SK-N-SH (cell line): ENCODE measurements at regions not wholly inside any gene's neighbourhood (a gene's known extent, or its start where the extent isn't known, plus 50 kb on each side); places are given as distances from the start of the nearest gene placed in this dataset.

Experiments used
- CTCF ChIA-PET: fragments of 300-600, 350-600 bp; formaldehyde crosslinking; extraction: SDS; loops from one replicate; lab custom pipeline; 2021; lab: Yijun Ruan, JAX
- POLR2A ChIA-PET: fragments of 350-600 bp; sonication (Branson Sonifier 250); formaldehyde crosslinking; extraction: SDS; loops from one replicate; lab custom pipeline; 2020; ENCODE audit warnings: antibody characterized with exemption, inconsistent platforms; lab: Yijun Ruan, JAX
- DNase-seq: peaks from one replicate; pipeline ENCODE4 v3.0.0; 2012
- H2AFZ ChIP-seq: fragments of 200-600 bp; sonication (generic); 2 replicates; pipeline ENCODE4 v1.8.1; 2016; ENCODE audit warnings: antibody characterized with exemption, mild to moderate bottlenecking, low read depth
- H3F3A ChIP-seq: fragments of 200-600 bp; sonication (generic); replicated peaks from 2 replicates; pipeline ENCODE3; 2016; ENCODE audit warnings: antibody characterized with exemption, mild to moderate bottlenecking; ENCODE audit not compliant: insufficient read depth
- H3K27ac ChIP-seq, 2 experiments: fragments of 200-500 bp in 1 of 2; fragments of 200-600 bp in 1 of 2; sonication (Bioruptor generic) in 1 of 2; sonication (generic), shearing (Covaris generic) in 1 of 2; 2 replicates each; pipeline versions ENCODE4 v1.5.1 to v1.6.1; 2014 to 2016; ENCODE audit warnings: low read depth in 2 of 2, inconsistent platforms in 1 of 2, low read length in 1 of 2, mild to moderate bottlenecking in 1 of 2, mixed read lengths in 1 of 2
- H3K27me3 ChIP-seq: fragments of 200-600 bp; sonication (generic), shearing (Covaris generic); 2 replicates; pipeline ENCODE4 v1.6.1; 2016; ENCODE audit warnings: mixed run types; ENCODE audit not compliant: insufficient read depth
- H3K36me3 ChIP-seq, 2 experiments: fragments of 200-500 bp in 1 of 2; fragments of 200-600 bp in 1 of 2; sonication (Bioruptor generic) in 1 of 2; sonication (generic) in 1 of 2; replicated peaks in 1 of 2; 2 replicates each; pipeline versions ENCODE3 to v1.5.1; 2014 to 2016; ENCODE audit warnings: low read length in 1 of 2, mild to moderate bottlenecking in 1 of 2; ENCODE audit not compliant: insufficient read depth in 2 of 2, control insufficient read depth in 1 of 2
- H3K4me1 ChIP-seq, 2 experiments: fragments of 200-500 bp in 1 of 2; fragments of 200-600 bp in 1 of 2; sonication (Bioruptor generic) in 1 of 2; sonication (generic), shearing (Covaris generic) in 1 of 2; 2 replicates each; pipeline versions ENCODE4 v1.5.1 to v1.6.1; 2014 to 2016; ENCODE audit warnings: low read depth in 1 of 2, low read length in 1 of 2, mixed run types in 1 of 2; ENCODE audit not compliant: insufficient read depth in 2 of 2, control insufficient read depth in 1 of 2
- H3K4me2 ChIP-seq: fragments of 200-600 bp; sonication (generic), shearing (Covaris generic); 2 replicates; pipeline ENCODE4 v1.6.1; 2017; ENCODE audit warnings: mixed run types
- H3K4me3 ChIP-seq, 2 experiments: fragments of 200-500 bp in 1 of 2; fragments of 200-600 bp in 1 of 2; sonication (Bioruptor generic) in 1 of 2; sonication (generic), shearing (Covaris generic) in 1 of 2; 2 replicates each; pipeline versions ENCODE4 v1.5.1 to v1.8.1; 2014 to 2016; ENCODE audit warnings: low read depth in 2 of 2, inconsistent platforms in 1 of 2, low read length in 1 of 2, mild to moderate bottlenecking in 1 of 2, mixed read lengths in 1 of 2, moderate library complexity in 1 of 2
- H3K79me2 ChIP-seq: fragments of 200-600 bp; sonication (generic); 2 replicates; pipeline ENCODE4 v1.8.1; 2017; ENCODE audit warnings: mild to moderate bottlenecking; ENCODE audit not compliant: insufficient read depth
- H3K9ac ChIP-seq: fragments of 200-600 bp; sonication (generic); 2 replicates; pipeline ENCODE4 v1.6.1; 2017; ENCODE audit warnings: mixed run types
- H3K9me2 ChIP-seq: fragments of 200-600 bp; sonication (generic); 2 replicates; pipeline ENCODE4 v1.6.1; 2017; ENCODE audit warnings: mixed run types
- H3K9me3 ChIP-seq: fragments of 200-600 bp; sonication (generic); 2 replicates; pipeline ENCODE4 v1.6.1; 2017; ENCODE audit warnings: mixed run types, mild to moderate bottlenecking, moderate library complexity
- H4K20me1 ChIP-seq: fragments of 200-600 bp; sonication (generic); 2 replicates; pipeline ENCODE4 v1.6.1; 2017; ENCODE audit warnings: mild to moderate bottlenecking, mixed run types; ENCODE audit not compliant: insufficient read depth
- CTCF ChIP-seq: fragments of 200-600 bp; sonication (generic); IDR thresholded peaks from 2 replicates; pipeline ENCODE4 v1.6.1; 2017; ENCODE audit warnings: antibody characterized with exemption, mild to moderate bottlenecking, moderate library complexity
- EZH2phosphoT487 ChIP-seq: fragments of 200-600 bp; sonication (generic); IDR thresholded peaks from 2 replicates; pipeline ENCODE4 v1.6.1; 2017; ENCODE audit warnings: low read depth, mixed run types, mild to moderate bottlenecking, antibody characterized with exemption, moderate library complexity, borderline replicate concordance
- FOXJ3 ChIP-seq: sonication (generic); formaldehyde crosslinking; IDR thresholded peaks from 2 replicates; pipeline ENCODE4 v1.5.1; 2020; ENCODE audit warnings: mild to moderate bottlenecking, missing genetic modification reagents
- GABPA ChIP-seq: IDR thresholded peaks from 2 replicates; pipeline ENCODE4 v1.4.0; 2012; ENCODE audit warnings: low read depth, mild to moderate bottlenecking
- IRF3 ChIP-seq: fragments of 150-350 bp; IDR thresholded peaks from 2 replicates; pipeline ENCODE4 v1.6.1; 2016; ENCODE audit warnings: mild to moderate bottlenecking, low read depth, low read length
- JUND ChIP-seq: IDR thresholded peaks from 2 replicates; pipeline ENCODE4 v1.4.0; 2012
- NFIC ChIP-seq: IDR thresholded peaks from 2 replicates; pipeline ENCODE4 v1.4.0; 2012; ENCODE audit warnings: borderline replicate concordance
- RAD21 ChIP-seq: IDR thresholded peaks from 2 replicates; pipeline ENCODE4 v1.6.1; 2012; ENCODE audit warnings: mild to moderate bottlenecking, low read length
- RXRA ChIP-seq: IDR thresholded peaks from 2 replicates; pipeline ENCODE4 v1.4.0; 2012; ENCODE audit warnings: low read depth, mild to moderate bottlenecking, borderline replicate concordance
- TAF1 ChIP-seq: IDR thresholded peaks from 2 replicates; pipeline ENCODE4 v1.6.1; 2012; ENCODE audit warnings: low read depth, mild to moderate bottlenecking, low read length, moderate library complexity, borderline replicate concordance
- TCF12 ChIP-seq: IDR thresholded peaks from 2 replicates; pipeline ENCODE4 v1.4.0; 2012
- TEAD4 ChIP-seq: IDR thresholded peaks from 2 replicates; pipeline ENCODE4 v1.4.0; 2012; ENCODE audit warnings: mild to moderate bottlenecking, borderline replicate concordance; ENCODE audit not compliant: insufficient read depth
- WGBS: methylation state at CpG from one replicate; pipeline ENCODE4 v1.1.6; 2017; ENCODE audit warnings: low lambda C conversion rate; 5-methylcytosine and 5-hydroxymethylcytosine counted together

GRCh38 chr18:6561016-6561415 lies 146.3 kb upstream of the L3MBTL4 start:
- Histone ChIP-seq H3K27ac (no peak overlapping the region), H3K4me3 (no peak overlapping the region), H3K27me3 (no peaks in the 10 kb centered on the region), H4K20me1 (no peaks in the 10 kb centered on the region), H3K79me2 (no peaks in the 10 kb centered on the region), H3K4me1 (peaks cover 0 to 34% of the 10 kb centered on the region in 2 experiments; a peak in 2 of 4 replicates), H3F3A (no peaks in the 10 kb centered on the region), H3K4me2 (no peak overlapping the region), H3K9ac (no peak overlapping the region), H3K9me3 (no peaks in the 10 kb centered on the region), H3K36me3 (no peaks in the 10 kb centered on the region), H2AFZ (no peak overlapping the region), H3K9me2 (no peaks in the 10 kb centered on the region)
- DNase-seq, result no peak
- POLR2A ChIA-PET, result no interaction called here
- no peak for TF ChIP-seq CTCF
- TF ChIP-seq RAD21, result no peak
- no peak for TF ChIP-seq NFIC
- TF ChIP-seq EZH2phosphoT487, result no peak
- no peak for TF ChIP-seq TEAD4
- no peak for TF ChIP-seq GABPA
- no peak for TF ChIP-seq TCF12
- no peak for TF ChIP-seq RXRA
- TF ChIP-seq TAF1, result no peak
- no peak for TF ChIP-seq FOXJ3 (CRISPR knock-in tag)
- no peak for TF ChIP-seq IRF3
- 79% methylated on average over 9 of the region's 9 CpGs for WGBS
- CTCF ChIA-PET, result interaction anchor here (0.7 kb wide), 1 partner anchor 386 kb away, joined by 3 read pairs; no protein-coding TSS in a partner anchor

- H3K79me2 ChIP-seq, result no peaks in the 10 kb centered on the region
- ChIA-PET CTCF (interaction anchor here (0.7 kb wide), 1 partner anchor 385 kb away, joined by 3 read pairs; no protein-coding TSS in a partner anchor), POLR2A (no interaction called here)
- H3K9me3 ChIP-seq, result no peaks in the 10 kb centered on the region
- WGBS, result 77% methylated on average over 6 of the region's 6 CpGs
- H3K27me3 ChIP-seq, result no peaks in the 10 kb centered on the region
- no peaks in the 10 kb centered on the region for H4K20me1 ChIP-seq
- no peaks in the 10 kb centered on the region for H3K36me3 ChIP-seq
- no peak for DNase-seq
- no peak for TF ChIP-seq JUND
- H3F3A ChIP-seq, result no peaks in the 10 kb centered on the region
- no peak overlapping the region for H3K9ac ChIP-seq
- no peak overlapping the region for H3K4me2 ChIP-seq
- H3K4me1 ChIP-seq, result peaks cover 0 to 30% of the 10 kb centered on the region in 2 experiments; a peak in 2 of 4 replicates
- no peaks in the 10 kb centered on the region for H3K9me2 ChIP-seq
- no peak overlapping the region for H2AFZ ChIP-seq
- no peak overlapping the region for H3K4me3 ChIP-seq
- H3K27ac ChIP-seq, result no peak overlapping the region
Measured at GRCh38 chr18:6561420-6561861, 146.7 kb upstream of the L3MBTL4 start.
